Kidney epithelial cell (primary cell): ENCODE measurements at regions not wholly inside any gene's neighbourhood (a gene's known extent, or its start where the extent isn't known, plus 50 kb on each side); places are given as distances from the start of the nearest gene placed in this dataset.

ENCODE experiments used
- DNase-seq: peaks from one replicate; pipeline ENCODE4 v3.0.0-alpha.2; 2010; ENCODE audit warnings: low read depth
- H3K27me3 ChIP-seq: 2 replicates; pipeline ENCODE4 v1.6.0; 2011; ENCODE audit warnings: low read length; ENCODE audit not compliant: control insufficient read depth, insufficient read depth
- H3K36me3 ChIP-seq: 2 replicates; pipeline ENCODE4 v1.5.1; 2011; ENCODE audit warnings: low read length; ENCODE audit not compliant: control insufficient read depth, insufficient read depth
- H3K4me3 ChIP-seq: 2 replicates; pipeline ENCODE4 v1.5.1; 2011; ENCODE audit warnings: low read depth, mild to moderate bottlenecking, control low read depth, low read length
- CTCF ChIP-seq: IDR thresholded peaks from 2 replicates; pipeline ENCODE4 v1.5.1; 2011; ENCODE audit warnings: mild to moderate bottlenecking, moderate library complexity, low read length, control low read depth, inconsistent platforms; ENCODE audit not compliant: insufficient read depth, poor library complexity, severe bottlenecking

- Histone ChIP-seq H3K4me3 (no peak overlapping the region), H3K27me3 (no peaks in the 10 kb centered on the region), H3K36me3 (no peaks in the 10 kb centered on the region)
- DNase-seq, result no peak
- no peak for TF ChIP-seq CTCF
These were observed 131.0 kb upstream of the NRIP1 start for GRCh38 chr21:15195768-15196167.

GRCh38 chr21:15197696-15198095, 132.9 kb upstream of the NRIP1 start:
- no peak for DNase-seq
- no peak for TF ChIP-seq CTCF
- no peaks in the 10 kb centered on the region for H3K36me3 ChIP-seq

GRCh38 chr21:15199414-15200383, 134.9 kb upstream of the NRIP1 start:
- Histone ChIP-seq H3K36me3 (no peaks in the 10 kb centered on the region), H3K4me3 (no peak overlapping the region), H3K27me3 (no peaks in the 10 kb centered on the region)
- no peak for TF ChIP-seq CTCF
- no peak for DNase-seq

More at GRCh38 chr21:15197696-15198095, 132.9 kb upstream of the NRIP1 start:
- Histone ChIP-seq H3K27me3 (no peaks in the 10 kb centered on the region), H3K4me3 (no peak overlapping the region)

- Histone ChIP-seq H3K27me3 (no peaks in the 10 kb centered on the region), H3K4me3 (no peak overlapping the region), H3K36me3 (no peaks in the 10 kb centered on the region)
- DNase-seq, result no peak
- TF ChIP-seq CTCF, result no peak
These were observed 138.9 kb upstream of the NRIP1 start for GRCh38 chr21:15203740-15204139.

- no peak for TF ChIP-seq CTCF
- Histone ChIP-seq H3K27me3 (no peaks in the 10 kb centered on the region), H3K36me3 (no peaks in the 10 kb centered on the region), H3K4me3 (no peak overlapping the region)
- no peak for DNase-seq
These were observed 139.6 kb upstream of the NRIP1 start for GRCh38 chr21:15204140-15204969.
